ENCODE measurements at regions not wholly inside any gene's neighbourhood (a gene's known extent, or its start where the extent isn't known, plus 50 kb on each side); places are given as distances from the start of the nearest gene placed in this dataset.
A peak's percentile ranks its signal among the peaks of the same experiment; 100 is the strongest.

- Histone ChIP-seq H3K4me3 (ENCODE audit: low read length) (no peak overlapping the region), H3K36me3 (ENCODE audit: control insufficient read depth, insufficient read depth, low read length) (no peaks in the 10 kb centered on the region), H3K9me3 (ENCODE audit: control insufficient read depth, low read length) (no peaks in the 10 kb centered on the region), H3K9ac (ENCODE audit: extremely low read depth, low read length, poor library complexity, severe bottlenecking) (no peak overlapping the region), H3K27ac (ENCODE audit: low read depth, low read length) (no peak overlapping the region), H3K4me1 (ENCODE audit: control insufficient read depth, insufficient read depth, low read length) (peaks cover 5% of the 10 kb centered on the region), H3K27me3 (ENCODE audit: control insufficient read depth, insufficient read depth, low read length, poor library complexity, severe bottlenecking) (no peaks in the 10 kb centered on the region)
- H3K4me1 Mint-ChIP-seq: peaks cover 18% of the 10 kb centered on the region
- H3K27ac Mint-ChIP-seq: no peak overlapping the region
- no peak for TF ChIP-seq CTCF (conservative IDR thresholded peaks at IDR 0.05)
- no peak overlapping the region for H3K4me3 Mint-ChIP-seq
- no peaks in the 10 kb centered on the region for H3K36me3 Mint-ChIP-seq (ENCODE audit: low read depth)
- 70 to 93% methylated on average over 2 of the region's 2 CpGs for WGBS, 2 experiments (ENCODE audit: insufficient coverage in 1 of 2, insufficient read length in 1 of 2)
- H3K27me3 Mint-ChIP-seq (ENCODE audit: insufficient read depth): peaks cover 14% of the 10 kb centered on the region
- H3K9me3 Mint-ChIP-seq: peaks cover 4% of the 10 kb centered on the region
- peak; percentile 26 for DNase-seq
These were observed 64.6 kb downstream of the GADD45G start for GRCh38 chr9:89669361-89669842.

DNA sequence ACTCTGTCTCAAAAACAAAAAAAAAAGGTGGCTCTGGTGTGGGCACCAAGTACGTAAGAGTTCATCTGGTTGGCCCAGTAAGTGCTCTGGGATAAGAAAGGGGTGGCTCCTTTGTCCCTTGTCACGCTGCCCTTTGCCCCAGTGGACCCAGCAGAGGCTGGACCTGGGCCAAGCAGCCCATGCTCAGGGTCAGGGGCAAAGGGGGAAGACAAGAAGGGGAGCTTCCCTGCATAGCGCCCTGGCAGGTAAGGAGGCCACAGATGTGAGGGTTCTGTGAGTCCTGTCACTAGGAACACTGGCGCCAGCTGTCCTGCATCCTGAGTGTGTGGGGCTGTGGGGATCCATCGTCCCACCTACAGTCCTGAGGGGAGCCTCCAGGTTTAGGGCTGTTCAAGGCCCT is 65.3 kb downstream of the GADD45G start:
- no peaks in the 10 kb centered on the region for H3K27me3 ChIP-seq (ENCODE audit: control insufficient read depth, insufficient read depth, low read length, poor library complexity, severe bottlenecking)
- WGBS, 2 experiments (ENCODE audit: insufficient coverage in 1 of 2, insufficient read length in 1 of 2): 93 to 96% methylated on average over 2 to 5 of the region's 5 CpGs
- TF ChIP-seq CTCF (conservative IDR thresholded peaks at IDR 0.05): no peak
- Mint-ChIP-seq H3K27me3 (ENCODE audit: insufficient read depth) (peaks cover 11% of the 10 kb centered on the region), H3K4me3 (no peak overlapping the region), H3K4me1 (peaks cover 22% of the 10 kb centered on the region), H3K9me3 (peaks cover 4% of the 10 kb centered on the region), H3K36me3 (ENCODE audit: low read depth) (no peaks in the 10 kb centered on the region), H3K27ac (no peak overlapping the region)
- H3K9me3 ChIP-seq (ENCODE audit: control insufficient read depth, low read length): no peaks in the 10 kb centered on the region
- H3K36me3 ChIP-seq (ENCODE audit: control insufficient read depth, insufficient read depth, low read length): no peaks in the 10 kb centered on the region
- H3K27ac ChIP-seq (ENCODE audit: low read depth, low read length): no peak overlapping the region
- H3K4me1 ChIP-seq (ENCODE audit: control insufficient read depth, insufficient read depth, low read length): peaks cover 9% of the 10 kb centered on the region
- no peak overlapping the region for H3K9ac ChIP-seq (ENCODE audit: extremely low read depth, low read length, poor library complexity, severe bottlenecking)
- no peak overlapping the region for H3K4me3 ChIP-seq (ENCODE audit: low read length)
- peak; percentile 18 for DNase-seq

DNA sequence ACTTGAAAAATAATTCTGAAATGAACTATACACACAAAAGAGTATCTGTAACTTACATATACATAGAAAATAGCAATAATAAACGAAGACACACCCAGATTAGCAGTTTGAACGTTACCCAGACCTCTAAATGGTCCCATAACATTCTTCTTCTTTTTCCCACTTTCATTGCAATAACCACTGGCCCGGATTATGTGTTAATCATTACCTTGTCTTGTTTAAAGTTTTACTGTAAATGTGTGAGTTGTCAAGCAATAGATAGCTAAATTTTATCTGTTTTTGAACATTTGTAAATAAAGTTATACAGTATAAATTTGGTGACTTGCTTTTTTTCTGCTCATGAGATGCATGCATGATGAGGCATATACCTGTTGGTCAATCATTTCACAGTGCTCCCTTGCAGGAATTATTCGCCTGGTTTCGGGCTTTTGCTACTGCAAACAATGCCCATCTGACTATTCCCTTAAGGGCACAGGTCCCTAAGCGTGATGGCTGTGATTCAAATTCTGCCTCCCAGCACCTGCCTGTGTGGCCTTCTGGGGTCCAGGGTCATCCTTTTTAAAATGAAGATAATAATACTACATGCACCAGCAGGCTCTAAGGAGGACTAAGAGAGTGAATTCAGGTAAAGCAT is 66.1 kb downstream of the GADD45G start:
- Mint-ChIP-seq H3K4me3 (no peak overlapping the region), H3K4me1 (peaks cover 28% of the 10 kb centered on the region), H3K36me3 (ENCODE audit: low read depth) (no peaks in the 10 kb centered on the region), H3K9me3 (peaks cover 4% of the 10 kb centered on the region), H3K27me3 (ENCODE audit: insufficient read depth) (peaks cover 15% of the 10 kb centered on the region), H3K27ac (no peak overlapping the region)
- no peaks in the 10 kb centered on the region for H3K36me3 ChIP-seq (ENCODE audit: control insufficient read depth, insufficient read depth, low read length)
- H3K4me3 ChIP-seq (ENCODE audit: low read length): no peak overlapping the region
- H3K9me3 ChIP-seq (ENCODE audit: control insufficient read depth, low read length): no peaks in the 10 kb centered on the region
- H3K27ac ChIP-seq (ENCODE audit: low read depth, low read length): no peak overlapping the region
- H3K4me1 ChIP-seq (ENCODE audit: control insufficient read depth, insufficient read depth, low read length): peaks cover 16% of the 10 kb centered on the region
- no peaks in the 10 kb centered on the region for H3K27me3 ChIP-seq (ENCODE audit: control insufficient read depth, insufficient read depth, low read length, poor library complexity, severe bottlenecking)
- WGBS, 2 experiments (ENCODE audit: insufficient coverage in 1 of 2, insufficient read length in 1 of 2): 86 to 89% methylated on average over 4 to 6 of the region's 6 CpGs
- no peak for DNase-seq
- TF ChIP-seq CTCF (conservative IDR thresholded peaks at IDR 0.05): no peak
- H3K9ac ChIP-seq (ENCODE audit: extremely low read depth, low read length, poor library complexity, severe bottlenecking): no peak overlapping the region

Measured in endodermal cell (in vitro differentiated cells).